C4-2B (cell line): ENCODE measurements at regions not wholly inside any gene's neighbourhood (a gene's known extent, or its start where the extent isn't known, plus 50 kb on each side); places are given as distances from the start of the nearest gene placed in this dataset.

ENCODE experiments used
- ZFX ChIP-seq: fragments of 450-650 bp; IDR thresholded peaks from 2 replicates; pipeline ENCODE4 v1.6.1; 2017
- TF ChIP-seq, protein P1 (sequence below): fragments of 450-650 bp; conservative IDR thresholded peaks from 2 replicates; pipeline ENCODE4 v1.5.1; 2017; ENCODE audit warnings: mild to moderate bottlenecking

- TF ChIP-seq, protein P1, sequence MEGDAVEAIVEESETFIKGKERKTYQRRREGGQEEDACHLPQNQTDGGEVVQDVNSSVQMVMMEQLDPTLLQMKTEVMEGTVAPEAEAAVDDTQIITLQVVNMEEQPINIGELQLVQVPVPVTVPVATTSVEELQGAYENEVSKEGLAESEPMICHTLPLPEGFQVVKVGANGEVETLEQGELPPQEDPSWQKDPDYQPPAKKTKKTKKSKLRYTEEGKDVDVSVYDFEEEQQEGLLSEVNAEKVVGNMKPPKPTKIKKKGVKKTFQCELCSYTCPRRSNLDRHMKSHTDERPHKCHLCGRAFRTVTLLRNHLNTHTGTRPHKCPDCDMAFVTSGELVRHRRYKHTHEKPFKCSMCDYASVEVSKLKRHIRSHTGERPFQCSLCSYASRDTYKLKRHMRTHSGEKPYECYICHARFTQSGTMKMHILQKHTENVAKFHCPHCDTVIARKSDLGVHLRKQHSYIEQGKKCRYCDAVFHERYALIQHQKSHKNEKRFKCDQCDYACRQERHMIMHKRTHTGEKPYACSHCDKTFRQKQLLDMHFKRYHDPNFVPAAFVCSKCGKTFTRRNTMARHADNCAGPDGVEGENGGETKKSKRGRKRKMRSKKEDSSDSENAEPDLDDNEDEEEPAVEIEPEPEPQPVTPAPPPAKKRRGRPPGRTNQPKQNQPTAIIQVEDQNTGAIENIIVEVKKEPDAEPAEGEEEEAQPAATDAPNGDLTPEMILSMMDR, result no peak
- TF ChIP-seq ZFX, result no peak
These were observed 856.3 kb upstream of the B3GALT2 start for GRCh38 chr1:194042736-194043135.
